HL-60 (cell line): ENCODE measurements at regions not wholly inside any gene's neighbourhood (a gene's known extent, or its start where the extent isn't known, plus 50 kb on each side); places are given as distances from the start of the nearest gene placed in this dataset.
"Not testable (repeated sequence)": the region's sequence is repeated elsewhere in the genome, so short reads cannot be mapped to it uniquely, and the experiment has no call there.

Experiments
- DNase-seq, 2 experiments: peaks; one replicate each; pipeline ENCODE4 v3.0.0-alpha.2; 2010 to 2020; ENCODE audit warnings: low read depth in 1 of 2, low spot score in 1 of 2
- H3K27ac ChIP-seq: fragments of 250-450 bp; sonication (Bioruptor Pico); replicated peaks from 2 replicates; pipeline ENCODE4 v1.5.1; 2020; ENCODE audit warnings: mild to moderate bottlenecking, moderate library complexity
- H3K27me3 ChIP-seq: fragments of 250-450 bp; sonication (Bioruptor Pico); 2 replicates; pipeline ENCODE4 v1.5.1; 2021; ENCODE audit warnings: mild to moderate bottlenecking, moderate library complexity; ENCODE audit not compliant: insufficient read depth, poor library complexity, severe bottlenecking
- H3K4me3 ChIP-seq: replicated peaks from 2 replicates; pipeline ENCODE4 v1.5.1; 2011; ENCODE audit warnings: mild to moderate bottlenecking, control low read depth, low read length; ENCODE audit not compliant: insufficient read depth
- CTCF ChIP-seq: IDR thresholded peaks from one replicate; pipeline ENCODE4 v1.5.1; 2011; ENCODE audit warnings: low read length, control low read depth, inconsistent platforms; ENCODE audit not compliant: insufficient read depth
- GABPA ChIP-seq: IDR thresholded peaks from 2 replicates; pipeline ENCODE4 v1.6.1; 2012; ENCODE audit warnings: low read depth
- POLR2AphosphoS5 ChIP-seq: IDR thresholded peaks from 2 replicates; pipeline ENCODE4 v1.6.1; 2012; ENCODE audit warnings: low read depth
- SPI1 ChIP-seq: IDR thresholded peaks from 2 replicates; pipeline ENCODE4 v1.6.1; 2012; ENCODE audit warnings: low read depth, mild to moderate bottlenecking, borderline replicate concordance
- TF ChIP-seq, protein P1 (sequence below): IDR thresholded peaks from 2 replicates; pipeline ENCODE4 v1.6.1; 2012; ENCODE audit warnings: low read depth; ENCODE audit not compliant: insufficient replicate concordance

GRCh38 chr7:130803127-130803526 lies 69.1 kb upstream of the KLF14 start:
- Histone ChIP-seq H3K27me3 (no peaks in the 10 kb centered on the region), H3K4me3 (no peak overlapping the region), H3K27ac (no peak overlapping the region)
- DNase-seq, result no peak
- no peak for TF ChIP-seq POLR2AphosphoS5
- no peak for TF ChIP-seq CTCF
- TF ChIP-seq GABPA, result no peak
- TF ChIP-seq, protein P1, sequence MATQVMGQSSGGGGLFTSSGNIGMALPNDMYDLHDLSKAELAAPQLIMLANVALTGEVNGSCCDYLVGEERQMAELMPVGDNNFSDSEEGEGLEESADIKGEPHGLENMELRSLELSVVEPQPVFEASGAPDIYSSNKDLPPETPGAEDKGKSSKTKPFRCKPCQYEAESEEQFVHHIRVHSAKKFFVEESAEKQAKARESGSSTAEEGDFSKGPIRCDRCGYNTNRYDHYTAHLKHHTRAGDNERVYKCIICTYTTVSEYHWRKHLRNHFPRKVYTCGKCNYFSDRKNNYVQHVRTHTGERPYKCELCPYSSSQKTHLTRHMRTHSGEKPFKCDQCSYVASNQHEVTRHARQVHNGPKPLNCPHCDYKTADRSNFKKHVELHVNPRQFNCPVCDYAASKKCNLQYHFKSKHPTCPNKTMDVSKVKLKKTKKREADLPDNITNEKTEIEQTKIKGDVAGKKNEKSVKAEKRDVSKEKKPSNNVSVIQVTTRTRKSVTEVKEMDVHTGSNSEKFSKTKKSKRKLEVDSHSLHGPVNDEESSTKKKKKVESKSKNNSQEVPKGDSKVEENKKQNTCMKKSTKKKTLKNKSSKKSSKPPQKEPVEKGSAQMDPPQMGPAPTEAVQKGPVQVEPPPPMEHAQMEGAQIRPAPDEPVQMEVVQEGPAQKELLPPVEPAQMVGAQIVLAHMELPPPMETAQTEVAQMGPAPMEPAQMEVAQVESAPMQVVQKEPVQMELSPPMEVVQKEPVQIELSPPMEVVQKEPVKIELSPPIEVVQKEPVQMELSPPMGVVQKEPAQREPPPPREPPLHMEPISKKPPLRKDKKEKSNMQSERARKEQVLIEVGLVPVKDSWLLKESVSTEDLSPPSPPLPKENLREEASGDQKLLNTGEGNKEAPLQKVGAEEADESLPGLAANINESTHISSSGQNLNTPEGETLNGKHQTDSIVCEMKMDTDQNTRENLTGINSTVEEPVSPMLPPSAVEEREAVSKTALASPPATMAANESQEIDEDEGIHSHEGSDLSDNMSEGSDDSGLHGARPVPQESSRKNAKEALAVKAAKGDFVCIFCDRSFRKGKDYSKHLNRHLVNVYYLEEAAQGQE, result no peak

DNA sequence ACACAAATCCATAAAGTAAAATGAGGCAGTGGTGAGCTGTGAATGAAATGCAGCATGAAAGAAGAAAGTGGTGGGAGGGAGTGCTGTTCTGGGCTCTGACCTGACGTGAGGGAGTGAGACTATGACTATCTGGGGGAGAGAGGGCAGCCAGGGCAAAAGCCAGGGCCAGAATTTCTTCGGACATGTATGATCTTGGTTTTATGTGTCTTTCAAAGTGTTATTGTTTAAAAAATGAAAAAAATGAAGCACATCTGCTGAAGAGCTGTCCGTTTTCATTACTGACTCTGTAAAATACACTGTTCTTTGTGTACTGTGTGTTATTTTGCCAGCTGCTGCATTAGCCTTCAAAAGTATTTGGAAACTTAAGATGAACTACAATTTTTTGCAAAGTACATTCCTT lies 70.2 kb upstream of the KLF14 start:
- no peak overlapping the region for H3K4me3 ChIP-seq
- DNase-seq, result no peak
- no peak for TF ChIP-seq GABPA
- TF ChIP-seq CTCF, result no peak
- no peak for TF ChIP-seq POLR2AphosphoS5
- no peak for TF ChIP-seq SPI1
- TF ChIP-seq, protein P1, result no peak

DNA sequence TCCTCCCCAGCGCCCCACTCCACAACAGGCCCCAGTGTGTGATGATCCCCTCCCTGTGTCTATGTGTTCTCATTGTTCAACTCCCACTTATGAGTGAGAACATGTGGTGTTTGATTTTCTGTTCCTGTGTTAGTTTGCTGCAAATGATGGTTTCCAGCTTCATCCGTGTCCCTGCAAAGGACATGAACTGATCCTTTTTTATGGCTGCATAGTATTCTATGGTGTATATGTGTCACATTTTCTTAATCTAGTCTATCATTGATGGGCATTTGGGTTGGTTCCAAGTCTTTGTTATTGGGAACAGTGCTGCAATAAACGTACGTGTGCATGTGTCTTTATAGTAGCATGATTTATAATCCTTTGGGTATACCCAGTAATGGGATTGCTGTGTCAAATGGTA lies 78.8 kb upstream of the KLF14 start:
- not testable (repeated sequence) for H3K4me3 ChIP-seq, H3K27me3 ChIP-seq, DNase-seq, H3K27ac ChIP-seq

More for the DNA sequence above, 70.2 kb upstream of the KLF14 start:
- H3K27ac ChIP-seq, result no peak overlapping the region
- H3K27me3 ChIP-seq, result no peaks in the 10 kb centered on the region

- Histone ChIP-seq H3K27me3 (no peaks in the 10 kb centered on the region), H3K4me3 (no peak overlapping the region), H3K27ac (no peak overlapping the region)
- no peak for TF ChIP-seq SPI1
- peak; percentile 9 for TF ChIP-seq CTCF
- TF ChIP-seq, protein P1, result peak; percentile 32
- DNase-seq, result no peak
These were observed 80.8 kb upstream of the KLF14 start for GRCh38 chr7:130814778-130815335.
